ENCODE measurements at regions not wholly inside any gene's neighbourhood (a gene's known extent, or its start where the extent isn't known, plus 50 kb on each side); places are given as distances from the start of the nearest gene placed in this dataset.

DNA sequence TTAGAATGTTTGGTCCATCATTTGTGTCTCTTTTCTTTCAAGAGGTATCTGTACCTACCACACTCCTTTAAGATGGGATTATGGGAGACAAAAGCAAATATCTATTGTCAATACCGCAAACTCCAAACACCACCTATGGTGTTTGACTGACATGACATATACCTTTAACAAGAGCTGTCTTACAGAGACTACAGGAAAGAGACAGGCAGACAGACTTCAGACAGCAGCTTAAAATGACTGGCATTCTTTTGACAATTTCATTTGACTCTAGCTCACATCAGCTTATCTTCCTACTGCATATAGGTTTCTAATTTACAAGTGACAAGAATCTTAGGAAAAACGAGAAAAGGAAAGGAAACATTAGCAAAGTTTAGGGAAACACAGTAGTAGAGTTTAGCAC is 256.0 kb upstream of the TFAP2D start:
- TF ChIP-seq, protein P1, sequence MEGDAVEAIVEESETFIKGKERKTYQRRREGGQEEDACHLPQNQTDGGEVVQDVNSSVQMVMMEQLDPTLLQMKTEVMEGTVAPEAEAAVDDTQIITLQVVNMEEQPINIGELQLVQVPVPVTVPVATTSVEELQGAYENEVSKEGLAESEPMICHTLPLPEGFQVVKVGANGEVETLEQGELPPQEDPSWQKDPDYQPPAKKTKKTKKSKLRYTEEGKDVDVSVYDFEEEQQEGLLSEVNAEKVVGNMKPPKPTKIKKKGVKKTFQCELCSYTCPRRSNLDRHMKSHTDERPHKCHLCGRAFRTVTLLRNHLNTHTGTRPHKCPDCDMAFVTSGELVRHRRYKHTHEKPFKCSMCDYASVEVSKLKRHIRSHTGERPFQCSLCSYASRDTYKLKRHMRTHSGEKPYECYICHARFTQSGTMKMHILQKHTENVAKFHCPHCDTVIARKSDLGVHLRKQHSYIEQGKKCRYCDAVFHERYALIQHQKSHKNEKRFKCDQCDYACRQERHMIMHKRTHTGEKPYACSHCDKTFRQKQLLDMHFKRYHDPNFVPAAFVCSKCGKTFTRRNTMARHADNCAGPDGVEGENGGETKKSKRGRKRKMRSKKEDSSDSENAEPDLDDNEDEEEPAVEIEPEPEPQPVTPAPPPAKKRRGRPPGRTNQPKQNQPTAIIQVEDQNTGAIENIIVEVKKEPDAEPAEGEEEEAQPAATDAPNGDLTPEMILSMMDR (IDR thresholded peaks at IDR 0.05): no peak
- no peak for TF ChIP-seq POLR2A (IDR thresholded peaks at IDR 0.05)
- ATAC-seq: no peak
- no peak overlapping the region for H3K4me3 ChIP-seq
- DNase-seq: no peak
- H3K4me1 ChIP-seq: no peaks in the 10 kb centered on the region
- intact Hi-C loops (cut with DNase I): no loop called here
- no peak overlapping the region for H3K27ac ChIP-seq
- 63 to 70% (median 65%) methylated on average over 2 of the region's 2 CpGs for WGBS, 4 donors
- no peaks in the 10 kb centered on the region for H3K9me3 ChIP-seq
- H3K36me3 ChIP-seq: no peaks in the 10 kb centered on the region
- no peaks in the 10 kb centered on the region for H3K27me3 ChIP-seq

DNA sequence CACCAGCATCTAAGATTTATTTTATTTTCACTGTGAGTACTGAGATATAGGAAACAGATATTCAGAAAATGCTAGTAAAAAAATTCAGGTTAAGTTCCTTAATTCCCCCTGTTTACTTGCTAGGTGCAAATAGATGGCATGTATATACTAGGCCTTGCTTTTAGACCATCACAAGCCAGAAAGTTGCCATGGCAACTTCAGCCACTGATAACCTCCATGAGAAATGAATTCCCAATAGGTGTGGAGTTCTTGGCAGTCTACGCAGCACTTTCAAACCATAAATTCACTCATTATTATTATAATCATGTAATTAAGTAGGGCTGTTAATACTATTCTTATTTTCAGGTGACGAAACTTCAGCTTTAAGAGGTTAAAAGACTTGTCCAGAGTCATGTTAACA is 251.6 kb upstream of the TFAP2D start:
- WGBS, 4 donors: 74 to 79% (median 77%) methylated on average over 2 of the region's 2 CpGs
- no peak overlapping the region for H3K4me3 ChIP-seq

DNA sequence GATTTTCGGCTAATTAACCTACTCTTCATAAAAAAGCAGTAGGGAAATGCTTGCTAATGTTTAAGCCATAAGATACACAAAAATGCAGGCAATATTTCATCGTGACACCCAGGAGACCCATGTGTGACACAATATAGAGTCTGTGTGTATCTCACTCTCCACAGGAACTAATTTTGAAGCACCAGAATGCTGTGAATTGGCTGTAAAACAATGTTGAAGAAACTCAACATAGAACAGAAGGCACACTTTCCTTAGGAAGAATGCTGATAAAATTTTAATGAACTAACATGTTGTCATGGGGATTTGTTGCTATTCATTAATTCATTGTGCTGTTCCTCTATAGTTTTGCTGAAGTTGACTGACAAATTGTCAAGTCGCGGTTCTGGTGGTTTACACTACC is 249.4 kb upstream of the TFAP2D start:
- Histone ChIP-seq H3K9me3 (no peaks in the 10 kb centered on the region), H3K4me1 (no peaks in the 10 kb centered on the region), H3K4me3 (no peak overlapping the region), H3K27ac (no peak overlapping the region), H3K36me3 (no peaks in the 10 kb centered on the region), H3K27me3 (no peaks in the 10 kb centered on the region)
- TF ChIP-seq, protein P1 (IDR thresholded peaks at IDR 0.05): no peak
- TF ChIP-seq POLR2A (IDR thresholded peaks at IDR 0.05): no peak
- WGBS, 4 donors: 80 to 88% (median 84%) methylated on average over 4 of the region's 4 CpGs
- ATAC-seq: no peak
- DNase-seq: no peak
- intact Hi-C loops (cut with DNase I): loop anchor here in 1 of 10 donors (10.0 kb wide), 1 partner anchor 61 kb away; no protein-coding TSS in a partner anchor

More for the DNA sequence above, 251.6 kb upstream of the TFAP2D start:
- TF ChIP-seq POLR2A (IDR thresholded peaks at IDR 0.05): no peak
- TF ChIP-seq, protein P1 (IDR thresholded peaks at IDR 0.05): no peak
- Histone ChIP-seq H3K36me3 (no peaks in the 10 kb centered on the region), H3K4me1 (no peaks in the 10 kb centered on the region), H3K27me3 (no peaks in the 10 kb centered on the region), H3K27ac (no peak overlapping the region), H3K9me3 (no peaks in the 10 kb centered on the region)
- intact Hi-C loops (cut with DNase I): loop anchor here in 1 of 10 donors (10.0 kb wide), 1 partner anchor 63 kb away; no protein-coding TSS in a partner anchor
- ATAC-seq (no peak), DNase-seq (no peak)

DNA sequence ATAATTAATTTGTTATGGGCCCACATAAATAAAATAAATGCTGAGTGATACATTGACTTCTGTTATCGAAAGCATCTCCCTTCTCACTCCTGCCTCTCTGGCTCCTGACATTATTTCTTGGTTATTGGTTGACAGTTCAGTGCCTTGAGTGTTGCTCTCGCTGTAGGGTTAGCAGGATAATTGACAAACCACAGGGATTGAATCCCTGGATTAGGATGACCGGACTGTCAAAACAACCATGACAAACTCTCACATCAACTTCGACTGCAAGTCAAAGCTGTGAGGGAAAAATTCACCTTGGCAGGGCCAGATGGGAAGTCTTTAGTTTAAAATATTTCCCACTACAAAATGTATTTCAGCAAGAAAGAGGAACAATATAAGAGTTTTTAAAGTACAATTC is 245.4 kb upstream of the TFAP2D start:
- Histone ChIP-seq H3K9me3 (no peaks in the 10 kb centered on the region), H3K36me3 (no peaks in the 10 kb centered on the region), H3K27ac (no peak overlapping the region), H3K4me1 (no peaks in the 10 kb centered on the region), H3K27me3 (no peaks in the 10 kb centered on the region), H3K4me3 (no peak overlapping the region)
- 68 to 75% (median 71%) methylated on average over 4 of the region's 4 CpGs for WGBS, 4 donors
- DNase-seq (no peak), ATAC-seq (no peak)
- intact Hi-C loops (cut with DNase I): loop anchor here in 1 of 10 donors (10.0 kb wide), 1 partner anchor 57 kb away; no protein-coding TSS in a partner anchor
- TF ChIP-seq, protein P1 (IDR thresholded peaks at IDR 0.05): no peak
- no peak for TF ChIP-seq POLR2A (IDR thresholded peaks at IDR 0.05)

Measured in heart left ventricle (tissue), 16 donors.